ENCODE measurements at regions not wholly inside any gene's neighbourhood (a gene's known extent, or its start where the extent isn't known, plus 50 kb on each side); places are given as distances from the start of the nearest gene placed in this dataset.
"Not testable (repeated sequence)": the region's sequence is repeated elsewhere in the genome, so short reads cannot be mapped to it uniquely, and the experiment has no call there.

- no peak for DNase-seq
These were observed 125.8 kb downstream of the MRPL14 start for GRCh38 chr6:44001318-44002066.

GRCh38 chr6:44000164-44000842 lies 126.9 kb downstream of the MRPL14 start:
- DNase-seq, result peak in 6 of 56 donors; percentile 16 to 42 (median 30)

GRCh38 chr6:43999628-44000027 lies 127.6 kb downstream of the MRPL14 start:
- DNase-seq, result no peak

GRCh38 chr6:43998592-43999243 lies 128.5 kb downstream of the MRPL14 start:
- DNase-seq, result not testable (repeated sequence)

GRCh38 chr6:43997990-43998585 lies 129.2 kb downstream of the MRPL14 start:
- DNase-seq, result not testable (repeated sequence)

GRCh38 chr6:43997345-43997677 lies 129.9 kb downstream of the MRPL14 start:
- no peak for DNase-seq

GRCh38 chr6:43996618-43997344 lies 130.5 kb downstream of the MRPL14 start:
- no peak for DNase-seq

GRCh38 chr6:43995137-43995536 lies 132.1 kb downstream of the MRPL14 start:
- DNase-seq, result no peak

- no peak for DNase-seq
These were observed 133.2 kb downstream of the MRPL14 start for GRCh38 chr6:43993881-43994523.

GRCh38 chr6:43992783-43993644 lies 134.2 kb downstream of the MRPL14 start:
- DNase-seq, result no peak

- DNase-seq, result no peak
These were observed 135.1 kb downstream of the MRPL14 start for GRCh38 chr6:43992126-43992663.

GRCh38 chr6:43990627-43991619 lies 136.3 kb downstream of the MRPL14 start:
- DNase-seq, result no peak

GRCh38 chr6:43990275-43990626 lies 137.0 kb downstream of the MRPL14 start:
- peak in 4 of 56 donors; percentile 16 to 36 (median 21) for DNase-seq

GRCh38 chr6:43989581-43990146 lies 137.6 kb downstream of the MRPL14 start:
- no peak for DNase-seq

GRCh38 chr6:43988801-43989200 lies 138.5 kb downstream of the MRPL14 start:
- DNase-seq, result no peak

GRCh38 chr6:43987838-43988439 lies 139.3 kb downstream of the MRPL14 start:
- DNase-seq, result no peak

GRCh38 chr6:43986177-43986825 lies 141.0 kb downstream of the MRPL14 start:
- DNase-seq, result no peak
